ENCODE measurements at regions not wholly inside any gene's neighbourhood (a gene's known extent, or its start where the extent isn't known, plus 50 kb on each side); places are given as distances from the start of the nearest gene placed in this dataset.

- Mint-ChIP-seq H3K4me1 (ENCODE audit: low read depth) (no peaks in the 10 kb centered on the region), H3K36me3 (ENCODE audit: low read depth) (no peaks in the 10 kb centered on the region), H3K27me3 (peaks cover 4% of the 10 kb centered on the region), H3K27ac (no peak overlapping the region), H3K9me3 (no peaks in the 10 kb centered on the region), H3K4me3 (no peak overlapping the region)
- ATAC-seq (no peak), DNase-seq (no peak)
- ChIA-PET CTCF (no interaction called here), POLR2A (no interaction called here)
- TF ChIP-seq CTCF (IDR thresholded peaks at IDR 0.05), result no peak
- intact Hi-C loops (cut with micrococcal nuclease), result no loop called here
These were observed 510.8 kb downstream of the TRIB2 start for GRCh38 chr2:13227578-13227977.

DNA sequence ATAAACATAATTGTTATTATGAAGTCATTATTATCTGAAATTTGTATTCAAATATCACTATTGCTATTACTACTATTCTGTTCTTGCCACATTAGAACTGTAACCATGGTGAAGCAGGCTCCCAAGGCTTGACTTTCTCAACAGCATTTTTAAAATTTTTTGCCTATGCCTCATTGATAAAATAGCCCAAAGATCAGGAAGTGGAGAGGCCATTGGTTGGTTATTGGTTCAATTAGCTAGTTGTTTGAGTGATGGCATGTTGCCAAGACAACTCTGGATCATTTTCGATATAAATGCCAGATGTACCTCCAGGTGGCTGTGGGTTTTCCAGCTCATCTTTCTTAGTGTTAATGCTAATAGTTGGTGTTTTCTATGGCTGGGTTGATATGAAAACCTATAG is 513.5 kb downstream of the TRIB2 start:
- no peak for TF ChIP-seq CTCF (IDR thresholded peaks at IDR 0.05)
- Mint-ChIP-seq H3K36me3 (ENCODE audit: low read depth) (no peaks in the 10 kb centered on the region), H3K4me1 (ENCODE audit: low read depth) (no peaks in the 10 kb centered on the region), H3K27me3 (peaks cover 4% of the 10 kb centered on the region), H3K9me3 (no peaks in the 10 kb centered on the region), H3K27ac (no peak overlapping the region), H3K4me3 (no peak overlapping the region)
- intact Hi-C loops (cut with micrococcal nuclease), result no loop called here
- no peak for ATAC-seq
- no peak for DNase-seq
- CTCF ChIA-PET, result no interaction called here
- POLR2A ChIA-PET, result no interaction called here

DNA sequence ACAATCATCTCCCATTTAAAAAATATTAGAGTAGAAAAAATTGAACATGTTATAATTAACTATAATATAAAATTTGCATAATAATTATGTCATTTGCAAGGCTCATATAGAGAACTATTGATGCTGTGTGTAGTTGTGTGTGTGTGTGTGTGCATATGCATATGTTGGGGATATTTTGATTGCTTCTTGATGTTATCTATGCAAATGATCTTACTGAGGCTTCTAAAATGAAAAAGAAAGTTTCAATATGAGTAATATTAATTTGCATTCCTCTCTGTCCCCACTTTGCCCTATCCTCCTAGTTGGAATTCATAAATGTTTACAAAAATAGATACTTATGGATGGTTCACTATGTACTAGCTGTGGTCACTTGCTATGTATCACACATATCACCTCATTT is 523.3 kb downstream of the TRIB2 start:
- intact Hi-C loops (cut with micrococcal nuclease), result no loop called here
- Mint-ChIP-seq H3K36me3 (ENCODE audit: low read depth) (no peaks in the 10 kb centered on the region), H3K27me3 (no peaks in the 10 kb centered on the region), H3K9me3 (no peaks in the 10 kb centered on the region), H3K4me1 (ENCODE audit: low read depth) (no peaks in the 10 kb centered on the region), H3K27ac (no peak overlapping the region), H3K4me3 (no peak overlapping the region)
- CTCF ChIA-PET, result no interaction called here
- POLR2A ChIA-PET, result no interaction called here
- no peak for TF ChIP-seq CTCF (IDR thresholded peaks at IDR 0.05)
- DNase-seq (no peak), ATAC-seq (no peak)

DNA sequence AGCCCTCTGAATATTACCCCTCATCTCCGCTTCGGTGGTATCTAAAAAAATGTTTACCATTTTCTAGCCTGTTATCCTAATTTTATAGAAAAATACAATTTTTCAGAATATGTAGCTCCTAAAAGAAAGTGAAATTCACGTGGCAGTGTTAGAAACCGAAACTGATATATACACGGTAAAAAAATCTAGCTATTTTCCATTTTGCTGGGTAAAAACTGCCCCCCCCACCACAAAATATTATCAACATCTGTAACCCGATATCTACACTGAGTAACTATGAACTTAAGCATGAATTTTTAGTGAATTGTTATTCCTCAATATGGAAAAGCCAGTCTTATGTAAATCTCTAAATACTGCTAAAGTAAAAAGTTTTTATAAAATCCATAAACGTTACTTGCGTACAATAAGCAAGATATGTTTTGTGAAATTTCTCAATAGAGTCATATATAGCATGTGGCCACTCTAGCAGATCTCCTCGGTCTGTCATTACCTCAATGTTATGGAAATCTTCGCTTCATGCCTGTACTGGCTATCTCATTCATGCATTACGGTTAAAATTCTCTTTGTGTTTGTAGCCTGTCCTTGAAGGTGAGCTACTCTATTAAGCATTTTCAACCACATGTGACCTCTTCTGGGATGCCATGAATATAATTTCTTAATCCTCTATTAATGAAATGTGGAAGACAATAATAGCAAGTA is 524.2 kb downstream of the TRIB2 start:
- DNase-seq (no peak), ATAC-seq (no peak)
- ChIA-PET POLR2A (no interaction called here), CTCF (no interaction called here)
- Mint-ChIP-seq H3K36me3 (ENCODE audit: low read depth) (no peaks in the 10 kb centered on the region), H3K4me3 (no peak overlapping the region), H3K4me1 (ENCODE audit: low read depth) (no peaks in the 10 kb centered on the region), H3K9me3 (no peaks in the 10 kb centered on the region), H3K27me3 (no peaks in the 10 kb centered on the region), H3K27ac (no peak overlapping the region)
- no peak for TF ChIP-seq CTCF (IDR thresholded peaks at IDR 0.05)
- intact Hi-C loops (cut with micrococcal nuclease), result no loop called here

GRCh38 chr2:13252615-13253014 is 535.9 kb downstream of the TRIB2 start:
- DNase-seq, result no peak
- ChIA-PET POLR2A (no interaction called here), CTCF (no interaction called here)
- no peaks in the 10 kb centered on the region for H3K4me1 Mint-ChIP-seq (ENCODE audit: low read depth)
- H3K9me3 Mint-ChIP-seq, result no peaks in the 10 kb centered on the region
- ATAC-seq, result no peak
- peaks cover 2% of the 10 kb centered on the region for H3K27me3 Mint-ChIP-seq
- no peak overlapping the region for H3K4me3 Mint-ChIP-seq
- intact Hi-C loops (cut with micrococcal nuclease), result no loop called here
- H3K36me3 Mint-ChIP-seq (ENCODE audit: low read depth), result no peaks in the 10 kb centered on the region
- TF ChIP-seq CTCF (IDR thresholded peaks at IDR 0.05), result no peak
- no peak overlapping the region for H3K27ac Mint-ChIP-seq

All from activated CD8-positive, alpha-beta T cell treated with anti-CD3 and anti-CD28 coated beads for 36 hours (primary cell).